Thyroid gland (tissue), 4 donors: ENCODE measurements at regions not wholly inside any gene's neighbourhood (a gene's known extent, or its start where the extent isn't known, plus 50 kb on each side); places are given as distances from the start of the nearest gene placed in this dataset.

Experiments
- CTCF ChIP-seq, 6 experiments: fragments of 200-600 bp in 3 of 6; fragments of 450-650 bp in 3 of 6; sonication (generic) in 3 of 6; IDR thresholded peaks; one replicate each; pipeline ENCODE4 v1.5.1; 2016 to 2019; ENCODE audit warnings: antibody characterized with exemption in 6 of 6, mild to moderate bottlenecking in 2 of 6, inconsistent platforms in 1 of 6, moderate library complexity in 1 of 6
- POLR2A ChIP-seq, 2 donors: fragments of 450-650 bp; IDR thresholded peaks; one replicate each; pipeline ENCODE4 v1.6.1; 2017; ENCODE audit warnings: antibody characterized with exemption in 2 of 2, mild to moderate bottlenecking in 2 of 2, moderate library complexity in 1 of 2

- TF ChIP-seq CTCF (IDR thresholded peaks at IDR 0.05) (no peak), POLR2A (IDR thresholded peaks at IDR 0.05) (no peak)
These were observed 170.7 kb downstream of the HHIP start for GRCh38 chr4:144816668-144817067.
